HFFc6 (cell line): ENCODE measurements at regions not wholly inside any gene's neighbourhood (a gene's known extent, or its start where the extent isn't known, plus 50 kb on each side); places are given as distances from the start of the nearest gene placed in this dataset.
"Not testable (repeated sequence)": the region's sequence is repeated elsewhere in the genome, so short reads cannot be mapped to it uniquely, and the experiment has no call there.

Experiments used
- DNase-seq: peaks from one replicate; pipeline ENCODE4 v3.0.0-alpha.2; 2018
- H3K27ac Mint-ChIP-seq: 2 replicates; pipeline ENCODE4 v1.8.0; 2020; ENCODE audit warnings: mild to moderate bottlenecking, mixed read lengths
- H3K27me3 Mint-ChIP-seq: 2 replicates; pipeline ENCODE4 v1.8.0; 2021; ENCODE audit warnings: mild to moderate bottlenecking, moderate library complexity, mixed read lengths; ENCODE audit not compliant: insufficient read depth
- H3K36me3 Mint-ChIP-seq: 2 replicates; pipeline ENCODE4 v1.8.0; 2021; ENCODE audit warnings: low read depth, mixed read lengths
- H3K4me1 Mint-ChIP-seq: 2 replicates; pipeline ENCODE4 v1.8.0; 2020; ENCODE audit warnings: low read depth, mixed read lengths
- H3K4me3 Mint-ChIP-seq: 2 replicates; pipeline ENCODE4 v1.8.0; 2020; ENCODE audit warnings: mild to moderate bottlenecking, moderate library complexity, mixed read lengths
- H3K9me3 Mint-ChIP-seq: 2 replicates; pipeline ENCODE4 v1.8.0; 2020; ENCODE audit warnings: mild to moderate bottlenecking, mixed read lengths
- TF ChIP-seq, protein P1 (sequence below): fragments of 200-600 bp; sonication (generic); IDR thresholded peaks from 2 replicates; pipeline ENCODE4 v1.5.0; 2021; ENCODE audit warnings: antibody characterized with exemption, mild to moderate bottlenecking

DNA sequence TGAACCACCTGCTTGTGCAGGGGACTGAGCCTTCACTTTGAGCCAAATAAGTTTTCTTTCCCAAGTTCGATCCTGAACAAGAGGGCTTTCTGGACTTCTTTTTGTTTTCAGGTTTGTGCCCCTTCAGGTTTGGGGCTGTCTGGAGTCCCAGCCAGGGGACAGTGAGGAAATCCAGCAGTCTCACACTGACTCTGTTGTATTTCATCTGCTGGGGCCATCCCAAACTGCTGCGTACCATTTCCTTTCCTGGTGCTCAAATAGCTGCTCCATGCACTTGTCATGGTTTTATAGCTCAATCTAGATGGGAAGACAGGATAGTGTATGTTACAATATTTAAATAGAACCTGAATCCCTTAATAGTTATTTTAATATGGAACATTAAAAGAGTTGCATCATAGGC lies 66.3 kb upstream of the IGLL5 start:
- H3K36me3 Mint-ChIP-seq, result no peaks in the 10 kb centered on the region
- DNase-seq, result no peak
- no peaks in the 10 kb centered on the region for H3K9me3 Mint-ChIP-seq
- H3K27me3 Mint-ChIP-seq, result peaks cover 14% of the 10 kb centered on the region
- H3K27ac Mint-ChIP-seq, result no peak overlapping the region
- no peak overlapping the region for H3K4me3 Mint-ChIP-seq
- TF ChIP-seq, protein P1, sequence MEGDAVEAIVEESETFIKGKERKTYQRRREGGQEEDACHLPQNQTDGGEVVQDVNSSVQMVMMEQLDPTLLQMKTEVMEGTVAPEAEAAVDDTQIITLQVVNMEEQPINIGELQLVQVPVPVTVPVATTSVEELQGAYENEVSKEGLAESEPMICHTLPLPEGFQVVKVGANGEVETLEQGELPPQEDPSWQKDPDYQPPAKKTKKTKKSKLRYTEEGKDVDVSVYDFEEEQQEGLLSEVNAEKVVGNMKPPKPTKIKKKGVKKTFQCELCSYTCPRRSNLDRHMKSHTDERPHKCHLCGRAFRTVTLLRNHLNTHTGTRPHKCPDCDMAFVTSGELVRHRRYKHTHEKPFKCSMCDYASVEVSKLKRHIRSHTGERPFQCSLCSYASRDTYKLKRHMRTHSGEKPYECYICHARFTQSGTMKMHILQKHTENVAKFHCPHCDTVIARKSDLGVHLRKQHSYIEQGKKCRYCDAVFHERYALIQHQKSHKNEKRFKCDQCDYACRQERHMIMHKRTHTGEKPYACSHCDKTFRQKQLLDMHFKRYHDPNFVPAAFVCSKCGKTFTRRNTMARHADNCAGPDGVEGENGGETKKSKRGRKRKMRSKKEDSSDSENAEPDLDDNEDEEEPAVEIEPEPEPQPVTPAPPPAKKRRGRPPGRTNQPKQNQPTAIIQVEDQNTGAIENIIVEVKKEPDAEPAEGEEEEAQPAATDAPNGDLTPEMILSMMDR, result no peak
- H3K4me1 Mint-ChIP-seq, result no peaks in the 10 kb centered on the region

DNA sequence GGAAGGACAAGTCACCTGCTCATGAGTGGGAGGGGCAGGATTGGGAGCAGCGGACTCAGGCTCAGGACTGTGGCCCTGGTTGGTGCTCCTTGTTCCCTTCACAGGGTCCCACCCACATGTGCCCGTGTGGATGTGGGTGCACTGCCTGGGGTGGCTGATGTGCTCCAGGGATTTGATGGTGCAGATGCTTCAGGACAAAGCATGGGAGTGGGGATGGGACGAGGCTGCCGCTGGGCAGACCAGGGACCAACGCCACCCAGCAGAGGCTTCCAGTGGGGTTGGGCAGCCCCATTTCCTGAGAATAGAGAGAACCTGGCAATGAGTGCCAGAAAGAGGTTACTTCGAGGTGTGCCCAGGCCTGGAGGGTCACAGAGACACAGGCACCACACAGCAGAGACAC lies 65.5 kb upstream of the IGLL5 start:
- no peak for DNase-seq
- Mint-ChIP-seq H3K4me3 (no peak overlapping the region), H3K4me1 (no peaks in the 10 kb centered on the region), H3K9me3 (no peaks in the 10 kb centered on the region), H3K27ac (no peak overlapping the region), H3K27me3 (peaks cover 14% of the 10 kb centered on the region), H3K36me3 (no peaks in the 10 kb centered on the region)
- TF ChIP-seq, protein P1, result no peak

DNA sequence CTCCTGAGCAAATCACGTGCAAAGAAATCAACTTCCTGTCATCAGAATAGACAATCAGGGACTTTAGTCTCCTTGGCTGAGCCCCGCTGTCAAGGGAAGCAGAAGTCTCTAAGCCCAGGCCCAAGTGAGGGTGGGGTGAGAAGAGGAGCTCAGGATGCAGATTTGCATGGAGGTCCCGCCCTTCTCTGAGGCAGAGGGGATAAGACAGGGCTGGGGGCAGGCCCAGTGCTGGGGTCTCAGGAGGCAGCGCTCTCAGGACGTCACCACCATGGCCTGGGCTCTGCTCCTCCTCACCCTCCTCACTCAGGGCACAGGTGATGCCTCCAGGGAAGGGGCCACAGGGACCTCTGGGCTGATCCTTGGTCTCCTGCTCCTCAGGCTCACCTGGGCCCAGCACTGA lies 65.1 kb upstream of the IGLL5 start:
- peaks cover 14% of the 10 kb centered on the region for H3K27me3 Mint-ChIP-seq
- H3K36me3 Mint-ChIP-seq, H3K4me3 Mint-ChIP-seq, DNase-seq, H3K4me1 Mint-ChIP-seq, H3K27ac Mint-ChIP-seq, H3K9me3 Mint-ChIP-seq: not testable (repeated sequence)

DNA sequence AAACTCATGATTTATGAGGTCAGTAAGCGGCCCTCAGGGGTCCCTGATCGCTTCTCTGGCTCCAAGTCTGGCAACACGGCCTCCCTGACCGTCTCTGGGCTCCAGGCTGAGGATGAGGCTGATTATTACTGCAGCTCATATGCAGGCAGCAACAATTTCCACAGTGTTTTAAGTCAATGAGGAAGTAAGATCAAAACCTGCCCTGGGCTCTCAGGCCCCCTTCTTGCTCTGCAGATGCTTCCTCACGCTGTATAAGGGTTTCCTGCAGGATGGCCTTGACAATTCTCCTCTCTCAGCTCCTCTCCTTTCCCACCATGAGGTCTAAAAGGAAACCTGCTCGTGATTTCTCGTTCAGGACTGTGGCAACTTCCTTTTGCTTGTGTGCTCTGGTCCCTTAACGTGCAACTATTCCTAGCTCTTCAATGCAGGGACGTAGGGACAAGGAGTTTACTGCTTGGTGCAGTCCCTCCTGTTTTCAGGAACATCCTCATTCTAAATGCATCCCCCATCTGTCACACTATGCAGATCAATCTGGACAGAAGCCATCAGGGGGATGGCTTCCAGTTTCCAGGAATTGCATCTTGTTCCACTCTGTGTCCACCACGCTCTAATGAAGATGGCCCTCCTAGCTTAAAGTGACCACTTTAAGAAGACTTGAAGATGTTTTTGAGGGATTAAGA lies 64.3 kb upstream of the IGLL5 start:
- peaks cover 14% of the 10 kb centered on the region for H3K27me3 Mint-ChIP-seq
- H3K36me3 Mint-ChIP-seq, result no peaks in the 10 kb centered on the region
- TF ChIP-seq, protein P1, result no peak
- DNase-seq, result no peak
- no peaks in the 10 kb centered on the region for H3K9me3 Mint-ChIP-seq
- H3K4me3 Mint-ChIP-seq, result no peak overlapping the region
- H3K27ac Mint-ChIP-seq, result no peak overlapping the region
- no peaks in the 10 kb centered on the region for H3K4me1 Mint-ChIP-seq

DNA sequence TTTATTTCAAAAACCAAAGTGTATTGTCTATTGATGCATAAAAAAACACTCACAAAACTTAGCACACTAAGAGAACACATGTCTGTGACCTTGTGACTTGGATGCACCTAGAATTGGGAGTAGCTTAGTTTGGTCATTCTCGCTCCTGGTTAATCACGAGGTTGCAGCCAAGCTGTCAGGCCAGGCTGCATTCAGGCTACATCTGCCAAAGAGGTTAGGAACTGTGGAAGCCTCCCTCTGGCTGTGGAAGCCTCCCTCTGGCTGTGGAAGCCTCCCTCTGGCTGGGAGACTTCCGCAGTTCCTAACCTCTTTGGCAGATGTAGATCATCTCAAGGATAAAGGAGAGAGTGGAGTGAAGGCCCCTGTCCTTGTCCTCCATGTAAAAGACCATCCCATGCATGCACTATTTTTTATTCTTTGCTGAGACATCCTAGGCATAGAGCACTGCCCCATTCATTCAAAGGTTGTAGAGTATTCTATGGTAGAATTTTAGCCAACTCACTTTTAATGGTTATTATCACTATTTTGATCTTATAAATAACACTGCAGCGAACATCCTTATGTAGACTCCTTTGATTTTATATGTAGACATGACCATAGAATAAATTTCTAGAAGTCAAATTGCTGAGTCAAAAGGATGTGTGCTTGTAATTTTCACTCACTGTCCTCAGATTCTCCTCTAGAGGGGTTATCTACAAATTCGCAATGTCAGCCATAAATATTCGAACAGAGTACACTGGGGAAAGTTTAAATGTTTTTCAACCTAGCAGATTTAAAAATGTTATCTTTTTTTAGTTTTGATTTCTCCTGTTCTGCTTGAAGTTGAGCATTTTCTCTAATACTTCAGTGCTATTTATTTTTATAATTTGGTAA lies 63.0 kb upstream of the IGLL5 start:
- TF ChIP-seq, protein P1, result no peak
- Mint-ChIP-seq H3K27ac (no peak overlapping the region), H3K4me1 (no peaks in the 10 kb centered on the region), H3K27me3 (peaks cover 14% of the 10 kb centered on the region), H3K4me3 (no peak overlapping the region), H3K36me3 (no peaks in the 10 kb centered on the region), H3K9me3 (no peaks in the 10 kb centered on the region)
- DNase-seq, result no peak

DNA sequence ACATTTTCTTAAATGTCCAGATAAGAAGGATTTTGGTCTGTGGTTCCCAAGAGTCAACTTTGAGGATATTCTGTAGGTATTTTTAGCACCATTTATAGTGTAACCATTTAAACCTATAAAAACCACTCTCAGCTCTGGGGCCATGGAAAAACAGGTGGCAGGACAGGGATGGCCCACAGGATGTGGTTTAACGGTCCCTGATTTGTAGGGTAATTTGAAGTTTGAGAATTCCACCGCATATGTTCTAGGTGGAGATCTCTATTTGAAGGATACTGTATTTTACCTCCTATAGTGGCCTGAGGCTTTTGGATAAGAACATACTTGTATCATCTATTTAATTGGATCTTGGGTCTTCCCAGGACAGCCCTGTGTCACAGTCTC lies 62.4 kb upstream of the IGLL5 start:
- no peak for DNase-seq
- H3K27ac Mint-ChIP-seq, result no peak overlapping the region
- H3K9me3 Mint-ChIP-seq, result no peaks in the 10 kb centered on the region
- H3K4me3 Mint-ChIP-seq, result no peak overlapping the region
- no peaks in the 10 kb centered on the region for H3K4me1 Mint-ChIP-seq
- no peaks in the 10 kb centered on the region for H3K36me3 Mint-ChIP-seq
- TF ChIP-seq, protein P1, result no peak
- H3K27me3 Mint-ChIP-seq, result peaks cover 11% of the 10 kb centered on the region
